GM12875 (cell line): ENCODE measurements at regions not wholly inside any gene's neighbourhood (a gene's known extent, or its start where the extent isn't known, plus 50 kb on each side); places are given as distances from the start of the nearest gene placed in this dataset.

ENCODE experiments used
- H3K4me3 ChIP-seq: one replicate; pipeline ENCODE4 v1.5.1; 2011; ENCODE audit warnings: low read depth, low read length, control low read depth
- CTCF ChIP-seq: IDR thresholded peaks from 2 replicates; pipeline ENCODE4 v1.5.1; 2011; ENCODE audit warnings: low read depth, mild to moderate bottlenecking, control low read depth, inconsistent platforms, low read length, moderate library complexity, borderline replicate concordance; ENCODE audit not compliant: insufficient read depth

GRCh38 chr10:56298941-56299340 lies 62.1 kb downstream of the ZWINT start:
- no peak for TF ChIP-seq CTCF
- no peak overlapping the region for H3K4me3 ChIP-seq

GRCh38 chr10:56296618-56297017 lies 64.4 kb downstream of the ZWINT start:
- no peak for TF ChIP-seq CTCF
- no peak overlapping the region for H3K4me3 ChIP-seq

GRCh38 chr10:56288403-56288802 lies 72.7 kb downstream of the ZWINT start:
- no peak overlapping the region for H3K4me3 ChIP-seq
- no peak for TF ChIP-seq CTCF

- H3K4me3 ChIP-seq, result no peak overlapping the region
- no peak for TF ChIP-seq CTCF
Observed at GRCh38 chr10:56286096-56286495, 75.0 kb downstream of the ZWINT start.

- no peak for TF ChIP-seq CTCF
- no peak overlapping the region for H3K4me3 ChIP-seq
Observed at GRCh38 chr10:56279270-56279669, 81.8 kb downstream of the ZWINT start.

GRCh38 chr10:56269181-56269580 lies 91.9 kb downstream of the ZWINT start:
- TF ChIP-seq CTCF, result no peak
- no peak overlapping the region for H3K4me3 ChIP-seq

- no peak overlapping the region for H3K4me3 ChIP-seq
- no peak for TF ChIP-seq CTCF
Observed at GRCh38 chr10:56266120-56266519, 94.9 kb downstream of the ZWINT start.
